OCI-LY3 (cell line): ENCODE measurements at regions not wholly inside any gene's neighbourhood (a gene's known extent, or its start where the extent isn't known, plus 50 kb on each side); places are given as distances from the start of the nearest gene placed in this dataset.

Experiments used
- H2AFZ ChIP-seq: fragments of 200-600, 300-600 bp; shearing (Covaris generic); 2 replicates; pipeline ENCODE4 v1.6.0; 2014; ENCODE audit warnings: antibody characterized with exemption, low read depth, low read length
- H3K27ac ChIP-seq: fragments of 200-600, 300-600 bp; sonication (generic); 2 replicates; pipeline ENCODE4 v1.5.1; 2014; ENCODE audit warnings: mild to moderate bottlenecking, low read length, moderate library complexity, mixed read lengths
- H3K27me3 ChIP-seq: fragments of 200-600, 300-600 bp; sonication (generic); 2 replicates; pipeline ENCODE4 v1.6.1; 2014; ENCODE audit warnings: low read depth, low read length, mixed read lengths
- H3K36me3 ChIP-seq: fragments of 200-600, 300-600 bp; sonication (generic); replicated peaks from 2 replicates; pipeline ENCODE3; 2014; ENCODE audit warnings: low read depth, low read length, mixed read lengths
- H3K4me1 ChIP-seq: fragments of 300-600, 200-600 bp; sonication (generic); 2 replicates; pipeline ENCODE4 v1.6.1; 2014; ENCODE audit warnings: low read length, mixed read lengths
- H3K4me2 ChIP-seq: fragments of 200-600, 300-600 bp; sonication (generic); 2 replicates; pipeline ENCODE4 v1.6.1; 2014; ENCODE audit warnings: low read length, mixed read lengths
- H3K4me3 ChIP-seq: fragments of 300-600, 200-600 bp; sonication (generic); 2 replicates; pipeline ENCODE4 v1.5.1; 2014; ENCODE audit warnings: antibody characterized with exemption, mild to moderate bottlenecking, low read length, moderate library complexity
- H3K79me2 ChIP-seq: fragments of 300-600, 200-600 bp; shearing (Covaris generic); 2 replicates; pipeline ENCODE4 v1.6.1; 2014; ENCODE audit warnings: mild to moderate bottlenecking, low read length, mixed read lengths
- H3K9ac ChIP-seq: fragments of 300-600, 200-600 bp; shearing (Covaris generic); 2 replicates; pipeline ENCODE4 v1.6.0; 2014; ENCODE audit warnings: mild to moderate bottlenecking, low read length, moderate library complexity
- H3K9me3 ChIP-seq: fragments of 200-600, 300-600 bp; shearing (Covaris generic); 2 replicates; pipeline ENCODE4 v1.6.1; 2014; ENCODE audit warnings: low read length, mixed read lengths; ENCODE audit not compliant: insufficient read depth
- H4K20me1 ChIP-seq: fragments of 200-600, 300-600 bp; sonication (generic); 2 replicates; pipeline ENCODE4 v1.6.1; 2016; ENCODE audit warnings: low read length, mixed read lengths; ENCODE audit not compliant: insufficient read depth
- CTCF ChIP-seq: fragments of 200-600, 300-600 bp; sonication (generic); IDR thresholded peaks from 2 replicates; pipeline ENCODE4 v1.5.1; 2014; ENCODE audit warnings: antibody characterized with exemption, low read length, low read depth
- EZH2phosphoT487 ChIP-seq: fragments of 200-600 bp; shearing (Covaris generic); IDR thresholded peaks from 2 replicates; pipeline ENCODE4 v1.6.1; 2018; ENCODE audit warnings: antibody characterized with exemption, mixed run types, low read depth

DNA sequence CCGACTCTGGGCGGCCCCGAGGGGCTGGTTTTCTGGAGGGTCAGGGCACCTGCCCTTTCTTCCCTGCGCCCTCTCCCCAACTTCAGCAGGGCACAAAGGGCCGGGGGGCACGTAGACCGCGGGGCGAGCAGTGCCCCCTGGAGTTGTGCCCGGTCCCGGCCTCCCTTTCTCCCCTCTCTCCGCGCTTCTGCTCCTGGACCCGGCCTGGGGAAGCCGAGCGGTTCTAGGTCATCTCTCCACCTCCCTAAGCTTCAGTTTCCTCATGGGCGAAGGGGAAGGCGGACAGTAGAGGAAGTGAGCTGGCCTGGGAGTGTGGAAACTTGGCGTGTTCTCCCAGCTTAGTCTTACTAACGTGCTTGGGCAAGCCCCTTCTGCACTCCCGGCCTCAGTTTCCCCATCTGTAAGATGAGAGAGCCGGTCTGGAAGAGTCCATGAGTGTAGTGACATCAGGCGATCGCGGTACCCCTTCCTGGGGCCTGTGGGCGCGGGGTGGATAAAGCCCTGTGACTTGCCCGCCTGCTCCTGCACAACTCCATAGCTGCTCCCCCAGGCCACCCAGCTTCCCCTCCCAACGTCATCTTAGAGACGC, 158.6 kb upstream of the PARP11 start:
- Histone ChIP-seq H3K4me2 (no peak overlapping the region), H3K36me3 (no peaks in the 10 kb centered on the region), H3K4me1 (peaks cover 2% of the 10 kb centered on the region; the same call in 1 of the 2 replicates), H3K27me3 (peaks cover 32% of the 10 kb centered on the region), H3K9ac (no peak overlapping the region), H3K4me3 (no peak overlapping the region), H3K9me3 (no peaks in the 10 kb centered on the region), H3K79me2 (no peaks in the 10 kb centered on the region), H3K27ac (no peak overlapping the region), H2AFZ (no peak overlapping the region), H4K20me1 (no peaks in the 10 kb centered on the region)
- TF ChIP-seq CTCF (no peak), EZH2phosphoT487 (no peak)

GRCh38 chr12:4030929-4031702, 157.9 kb upstream of the PARP11 start:
- TF ChIP-seq CTCF = no peak
- TF ChIP-seq EZH2phosphoT487 = no peak
- no peaks in the 10 kb centered on the region for H4K20me1 ChIP-seq
- H2AFZ ChIP-seq = no peak overlapping the region
- H3K4me2 ChIP-seq = no peak overlapping the region
- peaks cover 2% of the 10 kb centered on the region; the same call in 1 of the 2 replicates for H3K4me1 ChIP-seq
- H3K27me3 ChIP-seq = peaks cover 27% of the 10 kb centered on the region
- no peak overlapping the region for H3K9ac ChIP-seq
- H3K27ac ChIP-seq = no peak overlapping the region
- H3K79me2 ChIP-seq = no peaks in the 10 kb centered on the region
- H3K36me3 ChIP-seq = no peaks in the 10 kb centered on the region
- H3K9me3 ChIP-seq = no peaks in the 10 kb centered on the region
- no peak overlapping the region for H3K4me3 ChIP-seq

GRCh38 chr12:4027412-4027811, 154.2 kb upstream of the PARP11 start:
- Histone ChIP-seq H3K27ac (no peak overlapping the region), H3K79me2 (no peaks in the 10 kb centered on the region), H3K9me3 (no peaks in the 10 kb centered on the region), H4K20me1 (no peaks in the 10 kb centered on the region), H3K9ac (no peak overlapping the region), H3K4me2 (no peak overlapping the region), H3K36me3 (no peaks in the 10 kb centered on the region), H3K4me1 (peaks cover 2% of the 10 kb centered on the region; the same call in 1 of the 2 replicates), H2AFZ (no peak overlapping the region), H3K27me3 (no peaks in the 10 kb centered on the region), H3K4me3 (no peak overlapping the region)
- TF ChIP-seq EZH2phosphoT487 = no peak
- TF ChIP-seq CTCF = no peak

DNA sequence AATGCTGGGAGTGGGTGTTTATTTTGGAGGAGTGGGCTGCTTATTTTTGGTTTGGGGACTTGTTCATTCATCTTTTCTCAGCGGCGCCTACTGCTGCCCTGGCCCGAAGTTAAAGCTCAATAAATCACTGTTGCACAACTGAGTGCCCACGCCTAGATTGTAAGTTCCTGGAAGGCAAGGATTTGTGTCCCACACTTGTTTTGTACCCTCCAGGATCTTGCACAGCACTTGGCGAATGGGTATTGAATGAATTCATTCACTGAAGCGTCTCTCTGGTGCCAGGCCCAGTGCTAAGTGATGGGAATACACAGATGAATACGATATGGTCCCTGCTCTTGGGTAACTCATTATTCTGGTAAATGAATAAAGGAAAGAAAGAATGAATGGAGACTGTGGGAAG, 153.3 kb upstream of the PARP11 start:
- no peak overlapping the region for H3K27ac ChIP-seq

More for the DNA sequence above, 153.3 kb upstream of the PARP11 start:
- H3K4me2 ChIP-seq = no peak overlapping the region
- H3K27me3 ChIP-seq = no peaks in the 10 kb centered on the region
- no peaks in the 10 kb centered on the region for H3K36me3 ChIP-seq
- H2AFZ ChIP-seq = no peak overlapping the region
- TF ChIP-seq EZH2phosphoT487 (no peak), CTCF (no peak)
- H3K4me1 ChIP-seq = peaks cover 2% of the 10 kb centered on the region; the same call in 1 of the 2 replicates
- no peaks in the 10 kb centered on the region for H3K79me2 ChIP-seq
- no peak overlapping the region for H3K4me3 ChIP-seq
- H4K20me1 ChIP-seq = no peaks in the 10 kb centered on the region
- no peak overlapping the region for H3K9ac ChIP-seq
- no peaks in the 10 kb centered on the region for H3K9me3 ChIP-seq
